GM21529 (cell line): ENCODE measurements at regions not wholly inside any gene's neighbourhood (a gene's known extent, or its start where the extent isn't known, plus 50 kb on each side); places are given as distances from the start of the nearest gene placed in this dataset.
"Not testable (repeated sequence)": the region's sequence is repeated elsewhere in the genome, so short reads cannot be mapped to it uniquely, and the experiment has no call there.

ENCODE experiments used
- ATAC-seq: cut with Tn5 transposase; IDR thresholded peaks from one replicate; pipeline ENCODE4 v1.9.1; 2021; ENCODE audit not compliant: unreplicated experiment

GRCh38 chr10:57699944-57700343 is 567.8 kb downstream of the IPMK start:
- ATAC-seq = no peak

GRCh38 chr10:57696641-57697040 is 571.1 kb downstream of the IPMK start:
- no peak for ATAC-seq

- no peak for ATAC-seq
Measured at GRCh38 chr10:57694956-57695608, 572.6 kb downstream of the IPMK start.

DNA sequence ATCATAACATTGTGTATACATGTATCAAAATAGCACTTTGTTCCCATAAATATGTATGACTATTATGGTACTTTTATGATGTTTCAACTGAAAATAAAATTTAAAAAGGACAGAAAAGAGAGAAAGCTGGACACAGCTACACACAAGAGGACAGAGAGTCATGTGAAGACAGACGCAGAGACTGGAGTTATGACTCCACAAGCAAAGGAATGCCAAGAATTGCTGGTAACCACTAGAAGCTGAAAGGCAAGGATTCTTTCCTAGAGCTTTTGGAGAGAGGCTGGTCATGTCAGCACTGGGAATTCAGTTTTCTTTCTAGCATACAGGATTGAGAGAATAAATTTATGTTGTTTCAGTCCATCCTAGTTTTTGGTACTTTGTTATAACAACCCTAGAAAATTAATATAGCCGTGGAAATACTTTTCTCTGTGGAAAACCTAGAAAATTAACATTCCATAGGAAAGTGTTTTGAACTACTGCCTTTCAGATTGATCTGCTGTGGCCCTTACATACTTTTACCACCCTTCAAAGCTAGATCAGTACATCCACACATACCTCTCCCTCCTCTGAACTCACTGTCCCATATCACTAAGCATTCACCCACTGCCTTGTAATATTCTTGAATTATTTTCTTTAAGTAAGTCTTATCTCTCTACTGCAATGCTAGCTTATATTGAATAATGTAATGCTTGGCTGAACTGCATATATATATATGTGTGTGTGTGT is 575.3 kb downstream of the IPMK start:
- no peak for ATAC-seq

GRCh38 chr10:57689596-57690297 is 577.9 kb downstream of the IPMK start:
- no peak for ATAC-seq

- ATAC-seq = no peak
Measured at GRCh38 chr10:57679916-57680315, 587.8 kb downstream of the IPMK start.

GRCh38 chr10:57675125-57675524 is 592.6 kb downstream of the IPMK start:
- no peak for ATAC-seq

- ATAC-seq = no peak
Measured at GRCh38 chr10:57673446-57673960, 594.2 kb downstream of the IPMK start.

- ATAC-seq = no peak
Measured at GRCh38 chr10:57664815-57665214, 602.9 kb downstream of the IPMK start.

GRCh38 chr10:57663401-57663800 is 604.3 kb downstream of the IPMK start:
- no peak for ATAC-seq

- no peak for ATAC-seq
Measured at GRCh38 chr10:57661206-57661605, 606.5 kb downstream of the IPMK start.

DNA sequence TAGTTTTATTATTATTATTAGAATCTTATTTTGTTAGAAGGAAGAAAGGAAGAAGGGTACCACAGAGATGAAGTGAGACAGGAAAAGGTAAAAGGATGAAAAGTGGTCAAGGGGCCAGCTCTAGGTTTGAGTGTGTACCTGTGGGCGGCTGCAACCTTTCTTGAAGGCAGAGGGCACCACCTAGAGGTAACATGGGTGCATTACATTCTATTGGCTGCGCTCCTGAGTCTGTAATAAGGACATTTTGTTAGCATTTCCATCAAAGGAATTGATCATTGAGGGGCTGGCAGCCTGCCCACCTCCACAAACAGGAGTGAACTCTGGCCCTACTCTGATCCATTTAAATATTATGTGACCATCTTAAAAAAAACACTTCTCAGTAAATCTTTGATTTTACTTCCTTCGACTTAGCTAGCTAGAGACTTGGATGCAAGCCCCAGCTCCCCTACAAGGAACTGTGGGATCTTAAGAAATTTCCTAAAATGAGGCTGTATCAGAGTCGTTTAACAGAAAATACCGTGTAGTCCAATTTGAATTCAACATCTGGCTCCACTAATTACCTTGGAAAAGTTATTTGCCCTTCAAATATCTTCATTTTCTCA is 610.4 kb downstream of the IPMK start:
- peak; percentile 94 for ATAC-seq

DNA sequence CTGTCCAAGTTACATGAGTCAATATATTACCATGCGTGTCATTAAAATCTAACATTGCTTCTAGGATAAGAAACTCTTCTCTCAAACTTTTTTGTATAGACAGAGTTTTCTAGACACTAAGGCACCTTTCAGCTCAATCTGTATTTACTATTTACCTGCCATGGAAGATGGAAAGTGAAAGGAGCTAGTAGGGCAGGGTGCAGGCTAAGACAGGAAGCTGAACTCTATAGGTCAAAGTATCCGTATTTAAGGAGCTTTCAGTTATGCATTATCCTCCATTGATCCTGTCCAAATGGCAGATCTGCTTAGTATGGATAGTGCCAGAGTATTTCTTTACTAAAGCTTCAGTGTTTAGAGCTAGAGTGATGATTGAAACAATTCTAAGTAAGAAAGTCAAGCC is 612.8 kb downstream of the IPMK start:
- ATAC-seq = no peak

GRCh38 chr10:57645108-57645507 is 622.6 kb downstream of the IPMK start:
- ATAC-seq = not testable (repeated sequence)

- ATAC-seq = no peak
Measured at GRCh38 chr10:57638411-57638810, 629.3 kb downstream of the IPMK start.

DNA sequence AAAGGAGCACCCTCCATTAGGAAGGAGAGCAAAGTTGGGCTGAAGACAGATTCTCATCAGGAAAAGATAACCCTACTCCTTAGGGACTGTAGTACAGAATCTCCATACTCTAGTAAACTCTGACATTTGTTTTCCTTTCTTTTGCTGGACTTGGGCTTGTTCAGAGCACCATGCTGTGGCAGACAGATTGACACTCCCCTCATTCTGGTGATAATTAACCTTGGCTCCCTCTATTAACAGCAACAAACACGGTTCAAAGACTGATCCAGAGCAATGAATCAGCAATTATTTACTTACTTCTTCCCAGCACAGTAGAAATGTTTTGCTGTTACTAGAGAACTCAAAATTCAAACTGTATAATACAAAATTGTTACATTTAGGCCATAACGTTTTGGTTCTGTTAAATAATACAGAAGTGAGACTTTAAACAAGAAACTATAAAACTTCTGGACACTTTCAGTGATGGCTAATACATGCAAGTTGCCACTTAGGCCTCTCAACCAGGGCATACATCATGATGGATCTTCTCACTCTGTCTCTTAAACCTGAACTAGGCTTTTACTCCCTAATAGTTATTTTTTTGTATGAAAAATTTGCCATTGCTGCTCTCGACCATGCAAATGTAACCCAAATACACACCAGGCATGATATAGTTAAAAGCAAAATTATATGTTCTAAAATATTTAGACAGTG is 639.0 kb downstream of the IPMK start:
- no peak for ATAC-seq

DNA sequence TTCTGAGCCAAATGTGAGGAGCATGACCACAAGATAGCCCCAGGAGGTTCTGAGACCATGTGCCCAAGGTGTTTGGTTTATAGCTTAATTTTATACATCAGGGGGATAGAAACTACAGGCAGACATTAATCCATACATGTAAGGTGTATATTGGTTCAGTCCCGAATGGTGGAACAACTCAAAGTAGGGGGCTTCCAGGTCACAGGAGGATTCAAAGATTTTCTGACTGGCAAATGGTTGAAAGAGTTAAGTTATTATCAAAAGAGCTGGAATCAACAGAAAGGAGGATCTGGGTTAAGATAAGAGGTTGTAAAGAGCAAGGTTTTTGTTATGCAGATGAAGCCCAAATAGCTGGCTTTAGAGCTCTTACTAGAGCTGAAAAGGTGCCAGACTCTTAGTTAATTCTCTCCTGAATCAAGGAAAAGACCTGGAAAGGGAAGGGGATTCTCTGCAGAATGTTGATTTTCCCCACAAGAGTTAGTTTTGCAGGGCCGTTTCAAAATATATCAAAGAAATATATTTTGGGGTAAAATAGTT is 640.0 kb downstream of the IPMK start:
- ATAC-seq = no peak

- no peak for ATAC-seq
Measured at GRCh38 chr10:57624856-57625592, 642.7 kb downstream of the IPMK start.

DNA sequence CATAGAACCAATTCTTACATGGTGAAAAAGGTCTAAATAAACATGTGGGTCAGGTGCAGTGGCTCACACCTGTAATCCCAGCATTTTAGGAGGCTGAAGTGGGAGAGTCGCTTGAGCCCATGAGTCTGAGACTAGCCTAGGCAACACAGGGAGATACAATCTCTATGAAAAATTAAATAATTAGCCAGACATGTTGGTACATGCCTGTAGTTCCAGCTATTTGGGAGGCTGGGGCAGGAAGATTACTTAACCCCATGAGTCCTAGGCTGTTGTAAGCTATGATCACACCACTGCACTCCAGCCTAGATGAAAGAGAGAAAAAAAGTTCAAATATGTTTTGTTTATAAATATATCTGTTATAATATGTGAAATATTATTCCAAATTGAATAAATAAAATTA is 643.6 kb downstream of the IPMK start:
- ATAC-seq = no peak

DNA sequence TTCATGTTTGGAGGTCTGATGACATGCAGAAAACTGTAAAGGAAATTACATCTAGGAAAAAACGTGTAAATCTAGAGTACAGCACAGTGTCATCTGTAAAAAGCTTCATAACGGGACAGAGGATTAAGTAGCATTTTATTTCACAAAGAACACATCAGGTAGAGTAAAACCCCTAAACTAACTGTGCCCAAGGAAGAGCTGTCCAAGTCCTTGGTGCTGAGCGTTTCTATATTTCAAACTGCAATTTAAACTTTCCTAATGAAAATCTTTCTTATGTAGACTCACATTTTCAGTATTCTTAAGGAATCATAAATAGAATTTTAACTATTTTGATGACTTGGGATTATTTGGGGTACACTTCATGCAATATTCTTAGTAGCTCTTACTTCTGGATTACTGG is 646.2 kb downstream of the IPMK start:
- no peak for ATAC-seq
